Thyroid gland (tissue), 4 donors: ENCODE measurements at regions not wholly inside any gene's neighbourhood (a gene's known extent, or its start where the extent isn't known, plus 50 kb on each side); places are given as distances from the start of the nearest gene placed in this dataset.
A peak's percentile ranks its signal among the peaks of the same experiment; 100 is the strongest.

Experiments
- DNase-seq, 2 donors: peaks; one replicate each; pipeline ENCODE4 v3.0.0-alpha.2; 2019
- H3K27ac ChIP-seq, 3 donors: fragments of 200-600 bp; sonication (generic); 1 replicate in 2 of 3; 2 replicates in 1 of 3; pipeline ENCODE4 v1.5.1; 2016 to 2019; ENCODE audit warnings: mild to moderate bottlenecking in 1 of 3, moderate library complexity in 1 of 3
- H3K27me3 ChIP-seq: fragments of 200-600 bp; sonication (generic); one replicate; pipeline ENCODE4 v1.5.1; 2019
- H3K36me3 ChIP-seq, 2 donors: fragments of 200-600 bp; sonication (generic); one replicate each; pipeline ENCODE4 v1.5.1; 2016 to 2019
- H3K4me1 ChIP-seq, 2 donors: fragments of 200-600 bp; sonication (generic); one replicate each; pipeline ENCODE4 v1.5.1; 2017 to 2019
- H3K4me3 ChIP-seq, 3 donors: fragments of 200-600 bp; sonication (generic); replicated peaks in 1 of 3; 1 replicate in 2 of 3; 2 replicates in 1 of 3; pipeline ENCODE4 v1.5.1; 2016; ENCODE audit warnings: mild to moderate bottlenecking in 1 of 3
- H3K9me3 ChIP-seq: fragments of 200-600 bp; sonication (generic); one replicate; pipeline ENCODE4 v1.5.1; 2017
- CTCF ChIP-seq, 6 experiments: fragments of 200-600 bp in 3 of 6; fragments of 450-650 bp in 3 of 6; sonication (generic) in 3 of 6; IDR thresholded peaks; one replicate each; pipeline ENCODE4 v1.5.1; 2016 to 2019; ENCODE audit warnings: antibody characterized with exemption in 6 of 6, mild to moderate bottlenecking in 2 of 6, inconsistent platforms in 1 of 6, moderate library complexity in 1 of 6
- POLR2A ChIP-seq, 2 donors: fragments of 450-650 bp; IDR thresholded peaks; one replicate each; pipeline ENCODE4 v1.6.1; 2017; ENCODE audit warnings: antibody characterized with exemption in 2 of 2, mild to moderate bottlenecking in 2 of 2, moderate library complexity in 1 of 2
- WGBS, 2 donors: methylation state at CpG; one replicate each; pipeline ENCODE4 v1.1.5; 2017; 5-methylcytosine and 5-hydroxymethylcytosine counted together
- intact Hi-C: fragments of 100-400 bp; cut with DNase I; formaldehyde crosslinking; loops from one replicate; pipeline ENCODE4 v1.15.1; 2023

GRCh38 chr10:128540128-128540762, 414.0 kb upstream of the MKI67 start:
- TF ChIP-seq CTCF (IDR thresholded peaks at IDR 0.05) (no peak), POLR2A (IDR thresholded peaks at IDR 0.05) (no peak)
- DNase-seq = peak; percentile 32 to 42
- H3K9me3 ChIP-seq = no peaks in the 10 kb centered on the region
- no peaks in the 10 kb centered on the region for H3K36me3 ChIP-seq
- intact Hi-C loops = no loop called here
- H3K27me3 ChIP-seq = no peaks in the 10 kb centered on the region
- peaks cover 10 to 18% of the 10 kb centered on the region in 2 donors for H3K4me1 ChIP-seq
- 5% methylated on average over 16 to 37 of the region's 38 CpGs for WGBS, 2 donors
- peak overlapping the region in 1 of 3 donors; percentile 28 for H3K27ac ChIP-seq
- H3K4me3 ChIP-seq = no peak overlapping the region

- peaks cover 10 to 18% of the 10 kb centered on the region in 2 donors for H3K4me1 ChIP-seq
- no peak overlapping the region for H3K4me3 ChIP-seq
- H3K27me3 ChIP-seq = no peaks in the 10 kb centered on the region
- intact Hi-C loops = no loop called here
- peak; percentile 10 to 33 for DNase-seq
- H3K27ac ChIP-seq = no peak overlapping the region
- TF ChIP-seq POLR2A (IDR thresholded peaks at IDR 0.05) (no peak), CTCF (IDR thresholded peaks at IDR 0.05) (no peak)
- H3K9me3 ChIP-seq = no peaks in the 10 kb centered on the region
- WGBS, 2 donors = 5% methylated on average over 46 of the region's 46 CpGs
- H3K36me3 ChIP-seq = no peaks in the 10 kb centered on the region
Observed at GRCh38 chr10:128540781-128541761, 414.8 kb upstream of the MKI67 start.

GRCh38 chr10:128541926-128542475, 415.8 kb upstream of the MKI67 start:
- 82 to 88% methylated on average over 2 of the region's 2 CpGs for WGBS, 2 donors

GRCh38 chr10:128542659-128543058, 416.4 kb upstream of the MKI67 start:
- 88 to 91% methylated on average over 7 of the region's 7 CpGs for WGBS, 2 donors
- intact Hi-C loops = no loop called here
- H3K27me3 ChIP-seq = no peaks in the 10 kb centered on the region
- H3K36me3 ChIP-seq = no peaks in the 10 kb centered on the region
- no peak overlapping the region for H3K4me3 ChIP-seq
- no peak overlapping the region for H3K27ac ChIP-seq
- no peak for TF ChIP-seq POLR2A (IDR thresholded peaks at IDR 0.05)
- no peak for TF ChIP-seq CTCF (IDR thresholded peaks at IDR 0.05)
- DNase-seq = no peak
- no peaks in the 10 kb centered on the region for H3K9me3 ChIP-seq
- peaks cover 10 to 18% of the 10 kb centered on the region in 2 donors for H3K4me1 ChIP-seq

More at GRCh38 chr10:128541926-128542475, 415.8 kb upstream of the MKI67 start:
- Histone ChIP-seq H3K27me3 (no peaks in the 10 kb centered on the region), H3K36me3 (no peaks in the 10 kb centered on the region), H3K4me3 (no peak overlapping the region), H3K9me3 (no peaks in the 10 kb centered on the region), H3K27ac (no peak overlapping the region), H3K4me1 (peaks cover 10 to 18% of the 10 kb centered on the region in 2 donors)
- TF ChIP-seq CTCF (IDR thresholded peaks at IDR 0.05) (no peak), POLR2A (IDR thresholded peaks at IDR 0.05) (no peak)
- DNase-seq = no peak
- intact Hi-C loops = no loop called here
